Osteoblast (primary cell): ENCODE measurements at regions not wholly inside any gene's neighbourhood (a gene's known extent, or its start where the extent isn't known, plus 50 kb on each side); places are given as distances from the start of the nearest gene placed in this dataset.

Experiments
- DNase-seq: peaks from one replicate; pipeline ENCODE4 v3.0.0; 2011; ENCODE audit warnings: low spot score, mixed read lengths; ENCODE audit not compliant: insufficient read length; ENCODE audit errors: missing footprints
- H2AFZ ChIP-seq: 2 replicates; pipeline ENCODE4 v1.6.0; 2011; ENCODE audit warnings: mild to moderate bottlenecking, low read length
- H3K27ac ChIP-seq: 2 replicates; pipeline ENCODE4 v1.5.1; 2011; ENCODE audit warnings: mild to moderate bottlenecking, low read depth, low read length, moderate library complexity
- H3K27me3 ChIP-seq: 2 replicates; pipeline ENCODE4 v1.6.0; 2012; ENCODE audit warnings: mild to moderate bottlenecking, control low read depth, inconsistent platforms, low read length, moderate library complexity; ENCODE audit not compliant: insufficient read depth
- H3K36me3 ChIP-seq: 2 replicates; pipeline ENCODE4 v1.5.1; 2011; ENCODE audit warnings: mild to moderate bottlenecking, low read length, control low read depth, moderate library complexity; ENCODE audit not compliant: insufficient read depth
- H3K4me1 ChIP-seq: 2 replicates; pipeline ENCODE4 v1.5.1; 2011; ENCODE audit warnings: mild to moderate bottlenecking, low read length, control low read depth, moderate library complexity; ENCODE audit not compliant: insufficient read depth
- H3K4me2 ChIP-seq: 2 replicates; pipeline ENCODE4 v1.6.0; 2011; ENCODE audit warnings: mild to moderate bottlenecking, low read length; ENCODE audit not compliant: insufficient read depth
- H3K4me3 ChIP-seq: fragments of 200-600 bp; sonication (generic); 3 replicates; pipeline ENCODE4 v1.5.1; 2012; ENCODE audit warnings: mild to moderate bottlenecking, low read length, inconsistent platforms; ENCODE audit not compliant: insufficient read depth
- H3K79me2 ChIP-seq: 2 replicates; pipeline ENCODE4 v1.6.0; 2012; ENCODE audit warnings: mild to moderate bottlenecking, low read length, control low read depth, inconsistent platforms; ENCODE audit not compliant: insufficient read depth
- H3K9me3 ChIP-seq: 2 replicates; pipeline ENCODE4 v1.5.1; 2011; ENCODE audit warnings: low read depth, low read length, control low read depth
- H4K20me1 ChIP-seq: 2 replicates; pipeline ENCODE4 v1.6.0; 2012; ENCODE audit warnings: mild to moderate bottlenecking, low read length, control low read depth; ENCODE audit not compliant: insufficient read depth
- TF ChIP-seq, protein P1 (sequence below): IDR thresholded peaks from 2 replicates; pipeline ENCODE4 v1.5.1; 2011; ENCODE audit warnings: mild to moderate bottlenecking, low read depth, low read length, moderate library complexity; ENCODE audit errors: extremely low read depth

GRCh38 chr1:94644352-94644751, 102.8 kb upstream of the F3 start:
- no peaks in the 10 kb centered on the region for H4K20me1 ChIP-seq
- no peaks in the 10 kb centered on the region for H3K9me3 ChIP-seq
- TF ChIP-seq, protein P1, sequence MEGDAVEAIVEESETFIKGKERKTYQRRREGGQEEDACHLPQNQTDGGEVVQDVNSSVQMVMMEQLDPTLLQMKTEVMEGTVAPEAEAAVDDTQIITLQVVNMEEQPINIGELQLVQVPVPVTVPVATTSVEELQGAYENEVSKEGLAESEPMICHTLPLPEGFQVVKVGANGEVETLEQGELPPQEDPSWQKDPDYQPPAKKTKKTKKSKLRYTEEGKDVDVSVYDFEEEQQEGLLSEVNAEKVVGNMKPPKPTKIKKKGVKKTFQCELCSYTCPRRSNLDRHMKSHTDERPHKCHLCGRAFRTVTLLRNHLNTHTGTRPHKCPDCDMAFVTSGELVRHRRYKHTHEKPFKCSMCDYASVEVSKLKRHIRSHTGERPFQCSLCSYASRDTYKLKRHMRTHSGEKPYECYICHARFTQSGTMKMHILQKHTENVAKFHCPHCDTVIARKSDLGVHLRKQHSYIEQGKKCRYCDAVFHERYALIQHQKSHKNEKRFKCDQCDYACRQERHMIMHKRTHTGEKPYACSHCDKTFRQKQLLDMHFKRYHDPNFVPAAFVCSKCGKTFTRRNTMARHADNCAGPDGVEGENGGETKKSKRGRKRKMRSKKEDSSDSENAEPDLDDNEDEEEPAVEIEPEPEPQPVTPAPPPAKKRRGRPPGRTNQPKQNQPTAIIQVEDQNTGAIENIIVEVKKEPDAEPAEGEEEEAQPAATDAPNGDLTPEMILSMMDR: no peak
- H2AFZ ChIP-seq: no peak overlapping the region
- no peak overlapping the region for H3K4me2 ChIP-seq
- H3K4me3 ChIP-seq: no peak overlapping the region
- no peaks in the 10 kb centered on the region for H3K79me2 ChIP-seq
- H3K27ac ChIP-seq: no peak overlapping the region
- H3K27me3 ChIP-seq: no peaks in the 10 kb centered on the region
- DNase-seq: no peak
- peaks cover 18% of the 10 kb centered on the region for H3K4me1 ChIP-seq
- no peaks in the 10 kb centered on the region for H3K36me3 ChIP-seq

GRCh38 chr1:94643819-94644218, 102.3 kb upstream of the F3 start:
- Histone ChIP-seq H3K36me3 (no peaks in the 10 kb centered on the region), H3K4me2 (no peak overlapping the region), H3K4me3 (no peak overlapping the region), H3K27ac (no peak overlapping the region), H3K27me3 (no peaks in the 10 kb centered on the region), H2AFZ (no peak overlapping the region), H4K20me1 (no peaks in the 10 kb centered on the region), H3K4me1 (peaks cover 15% of the 10 kb centered on the region), H3K79me2 (no peaks in the 10 kb centered on the region), H3K9me3 (no peaks in the 10 kb centered on the region)
- no peak for DNase-seq
- TF ChIP-seq, protein P1: no peak

DNA sequence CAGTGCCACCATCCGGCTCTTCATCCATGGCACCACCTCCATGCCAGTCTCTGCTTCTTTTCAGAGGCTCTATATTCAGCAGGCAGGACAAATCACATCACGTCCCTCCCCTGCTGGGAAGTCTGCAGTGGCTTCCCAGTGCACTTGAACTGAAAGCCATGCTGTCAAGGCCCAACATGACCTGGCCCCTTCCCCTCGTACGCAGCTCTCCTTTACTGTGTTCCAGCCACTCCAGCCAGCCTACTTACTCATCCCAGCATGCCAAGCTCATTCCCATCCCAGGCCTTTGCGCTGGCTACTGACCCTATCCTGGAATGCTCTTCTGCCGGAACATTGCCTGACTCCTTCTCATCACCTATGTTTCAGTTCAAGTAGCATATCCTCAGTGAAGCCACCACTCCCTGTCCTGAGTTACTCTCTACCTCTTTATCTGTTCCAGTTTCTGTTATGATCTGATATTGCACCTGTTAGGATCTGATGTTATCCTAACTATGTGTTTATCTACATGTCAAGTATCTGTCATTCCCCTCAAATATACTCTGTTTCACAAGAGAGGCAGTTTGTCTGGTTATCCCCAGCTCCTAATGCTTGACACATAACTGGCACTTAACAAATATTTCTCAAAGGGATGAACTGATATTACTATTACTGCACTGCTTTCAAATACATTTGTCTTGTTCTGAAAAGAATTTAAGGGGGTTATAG, 101.2 kb upstream of the F3 start:
- DNase-seq: no peak
- Histone ChIP-seq H3K27ac (no peak overlapping the region), H3K4me2 (no peak overlapping the region), H3K9me3 (no peaks in the 10 kb centered on the region), H3K4me3 (no peak overlapping the region), H4K20me1 (no peaks in the 10 kb centered on the region), H3K79me2 (no peaks in the 10 kb centered on the region), H3K27me3 (no peaks in the 10 kb centered on the region), H3K4me1 (peaks cover 10% of the 10 kb centered on the region), H2AFZ (no peak overlapping the region), H3K36me3 (no peaks in the 10 kb centered on the region)
- TF ChIP-seq, protein P1: no peak

GRCh38 chr1:94641990-94642389, 100.4 kb upstream of the F3 start:
- H3K36me3 ChIP-seq: no peaks in the 10 kb centered on the region
- H3K9me3 ChIP-seq: no peaks in the 10 kb centered on the region
- no peaks in the 10 kb centered on the region for H3K27me3 ChIP-seq
- H4K20me1 ChIP-seq: no peaks in the 10 kb centered on the region
- TF ChIP-seq, protein P1: no peak
- no peak overlapping the region for H2AFZ ChIP-seq
- peaks cover 10% of the 10 kb centered on the region for H3K4me1 ChIP-seq
- H3K27ac ChIP-seq: no peak overlapping the region
- no peak for DNase-seq
- no peaks in the 10 kb centered on the region for H3K79me2 ChIP-seq
- no peak overlapping the region for H3K4me2 ChIP-seq
- no peak overlapping the region for H3K4me3 ChIP-seq
